Activated naive CD4-positive, alpha-beta T cell treated with anti-CD3 and anti-CD28 coated beads, Interleukin-2, amount 50 U/mL, for 24 hours (primary cell): ENCODE measurements at regions not wholly inside any gene's neighbourhood (a gene's known extent, or its start where the extent isn't known, plus 50 kb on each side); places are given as distances from the start of the nearest gene placed in this dataset.

Experiments
- H3K27ac Mint-ChIP-seq: one replicate; pipeline ENCODE4 v1.8.0; 2021; ENCODE audit warnings: mild to moderate bottlenecking, mixed read lengths
- H3K27me3 Mint-ChIP-seq: one replicate; pipeline ENCODE4 v1.8.0; 2021; ENCODE audit warnings: mixed read lengths
- H3K36me3 Mint-ChIP-seq: one replicate; pipeline ENCODE4 v1.8.0; 2021; ENCODE audit warnings: mixed read lengths
- H3K4me1 Mint-ChIP-seq: one replicate; pipeline ENCODE4 v1.8.0; 2021; ENCODE audit warnings: mixed read lengths
- H3K4me3 Mint-ChIP-seq: one replicate; pipeline ENCODE4 v1.8.0; 2021; ENCODE audit warnings: mild to moderate bottlenecking, mixed read lengths
- H3K9me3 Mint-ChIP-seq: one replicate; pipeline ENCODE4 v1.8.0; 2021; ENCODE audit warnings: mixed read lengths

- H3K27ac Mint-ChIP-seq: no peak overlapping the region
- no peak overlapping the region for H3K4me3 Mint-ChIP-seq
- no peaks in the 10 kb centered on the region for H3K4me1 Mint-ChIP-seq
- H3K36me3 Mint-ChIP-seq: no peaks in the 10 kb centered on the region
- H3K9me3 Mint-ChIP-seq: no peaks in the 10 kb centered on the region
- H3K27me3 Mint-ChIP-seq: no peaks in the 10 kb centered on the region
Measured at GRCh38 chr17:68704871-68705713, 103.9 kb upstream of the FAM20A start.

GRCh38 chr17:68701046-68701445 lies 99.9 kb upstream of the FAM20A start:
- H3K4me3 Mint-ChIP-seq: no peak overlapping the region
- peaks cover 1% of the 10 kb centered on the region for H3K27me3 Mint-ChIP-seq
- H3K36me3 Mint-ChIP-seq: no peaks in the 10 kb centered on the region
- H3K27ac Mint-ChIP-seq: no peak overlapping the region
- H3K9me3 Mint-ChIP-seq: no peaks in the 10 kb centered on the region
- no peaks in the 10 kb centered on the region for H3K4me1 Mint-ChIP-seq

GRCh38 chr17:68700421-68700820 lies 99.3 kb upstream of the FAM20A start:
- no peaks in the 10 kb centered on the region for H3K4me1 Mint-ChIP-seq
- no peak overlapping the region for H3K27ac Mint-ChIP-seq
- peaks cover 1% of the 10 kb centered on the region for H3K27me3 Mint-ChIP-seq
- H3K9me3 Mint-ChIP-seq: no peaks in the 10 kb centered on the region
- H3K4me3 Mint-ChIP-seq: no peak overlapping the region
- no peaks in the 10 kb centered on the region for H3K36me3 Mint-ChIP-seq

GRCh38 chr17:68699936-68700335 lies 98.8 kb upstream of the FAM20A start:
- Mint-ChIP-seq H3K27ac (no peak overlapping the region), H3K9me3 (no peaks in the 10 kb centered on the region), H3K27me3 (peaks cover 1% of the 10 kb centered on the region)

GRCh38 chr17:68698746-68699145 lies 97.6 kb upstream of the FAM20A start:
- Mint-ChIP-seq H3K4me3 (no peak overlapping the region), H3K27me3 (peaks cover 1% of the 10 kb centered on the region), H3K36me3 (no peaks in the 10 kb centered on the region), H3K9me3 (no peaks in the 10 kb centered on the region), H3K27ac (no peak overlapping the region), H3K4me1 (no peaks in the 10 kb centered on the region)

More at GRCh38 chr17:68699936-68700335, 98.8 kb upstream of the FAM20A start:
- no peaks in the 10 kb centered on the region for H3K36me3 Mint-ChIP-seq
- no peaks in the 10 kb centered on the region for H3K4me1 Mint-ChIP-seq
- H3K4me3 Mint-ChIP-seq: no peak overlapping the region

- Mint-ChIP-seq H3K27ac (no peak overlapping the region), H3K9me3 (no peaks in the 10 kb centered on the region), H3K27me3 (peaks cover 1% of the 10 kb centered on the region), H3K36me3 (no peaks in the 10 kb centered on the region), H3K4me1 (no peaks in the 10 kb centered on the region), H3K4me3 (no peak overlapping the region)
Measured at GRCh38 chr17:68697850-68698361, 96.7 kb upstream of the FAM20A start.

GRCh38 chr17:68695659-68696058 lies 94.5 kb upstream of the FAM20A start:
- no peaks in the 10 kb centered on the region for H3K9me3 Mint-ChIP-seq
- no peaks in the 10 kb centered on the region for H3K36me3 Mint-ChIP-seq
- H3K27ac Mint-ChIP-seq: no peak overlapping the region
- no peak overlapping the region for H3K4me3 Mint-ChIP-seq
- H3K27me3 Mint-ChIP-seq: peaks cover 3% of the 10 kb centered on the region
- H3K4me1 Mint-ChIP-seq: no peaks in the 10 kb centered on the region

GRCh38 chr17:68694791-68695485 lies 93.8 kb upstream of the FAM20A start:
- Mint-ChIP-seq H3K27me3 (peaks cover 3% of the 10 kb centered on the region), H3K9me3 (no peaks in the 10 kb centered on the region), H3K27ac (no peak overlapping the region), H3K4me1 (no peaks in the 10 kb centered on the region), H3K36me3 (no peaks in the 10 kb centered on the region), H3K4me3 (no peak overlapping the region)

- H3K27me3 Mint-ChIP-seq: peaks cover 3% of the 10 kb centered on the region
- H3K27ac Mint-ChIP-seq: no peak overlapping the region
- H3K4me1 Mint-ChIP-seq: no peaks in the 10 kb centered on the region
- H3K9me3 Mint-ChIP-seq: no peaks in the 10 kb centered on the region
- no peak overlapping the region for H3K4me3 Mint-ChIP-seq
- H3K36me3 Mint-ChIP-seq: no peaks in the 10 kb centered on the region
Measured at GRCh38 chr17:68693896-68694295, 92.7 kb upstream of the FAM20A start.

- H3K4me1 Mint-ChIP-seq: no peaks in the 10 kb centered on the region
- H3K4me3 Mint-ChIP-seq: no peak overlapping the region
- no peaks in the 10 kb centered on the region for H3K9me3 Mint-ChIP-seq
- H3K36me3 Mint-ChIP-seq: no peaks in the 10 kb centered on the region
- no peak overlapping the region for H3K27ac Mint-ChIP-seq
- peaks cover 1% of the 10 kb centered on the region for H3K27me3 Mint-ChIP-seq
Measured at GRCh38 chr17:68693466-68693865, 92.3 kb upstream of the FAM20A start.

- Mint-ChIP-seq H3K4me1 (no peaks in the 10 kb centered on the region), H3K27me3 (peaks cover 1% of the 10 kb centered on the region), H3K36me3 (no peaks in the 10 kb centered on the region), H3K9me3 (no peaks in the 10 kb centered on the region), H3K27ac (no peak overlapping the region), H3K4me3 (no peak overlapping the region)
Measured at GRCh38 chr17:68686108-68686988, 85.2 kb upstream of the FAM20A start.

GRCh38 chr17:68684949-68685357 lies 83.8 kb upstream of the FAM20A start:
- no peak overlapping the region for H3K27ac Mint-ChIP-seq
- no peaks in the 10 kb centered on the region for H3K4me1 Mint-ChIP-seq
- H3K4me3 Mint-ChIP-seq: no peak overlapping the region
- no peaks in the 10 kb centered on the region for H3K36me3 Mint-ChIP-seq
- no peaks in the 10 kb centered on the region for H3K9me3 Mint-ChIP-seq
- H3K27me3 Mint-ChIP-seq: peaks cover 2% of the 10 kb centered on the region

- Mint-ChIP-seq H3K4me3 (no peak overlapping the region), H3K36me3 (no peaks in the 10 kb centered on the region), H3K27ac (no peak overlapping the region), H3K9me3 (no peaks in the 10 kb centered on the region), H3K4me1 (no peaks in the 10 kb centered on the region), H3K27me3 (peaks cover 4% of the 10 kb centered on the region)
Measured at GRCh38 chr17:68682903-68683302, 81.7 kb upstream of the FAM20A start.

GRCh38 chr17:68679882-68680281 lies 78.7 kb upstream of the FAM20A start:
- no peaks in the 10 kb centered on the region for H3K36me3 Mint-ChIP-seq
- H3K27ac Mint-ChIP-seq: no peak overlapping the region
- no peak overlapping the region for H3K4me3 Mint-ChIP-seq
- no peaks in the 10 kb centered on the region for H3K4me1 Mint-ChIP-seq
- H3K27me3 Mint-ChIP-seq: peaks cover 16% of the 10 kb centered on the region
- no peaks in the 10 kb centered on the region for H3K9me3 Mint-ChIP-seq

- no peaks in the 10 kb centered on the region for H3K36me3 Mint-ChIP-seq
- no peaks in the 10 kb centered on the region for H3K4me1 Mint-ChIP-seq
- no peak overlapping the region for H3K27ac Mint-ChIP-seq
- H3K27me3 Mint-ChIP-seq: peaks cover 20% of the 10 kb centered on the region
- H3K4me3 Mint-ChIP-seq: no peak overlapping the region
- no peaks in the 10 kb centered on the region for H3K9me3 Mint-ChIP-seq
Measured at GRCh38 chr17:68676856-68677255, 75.7 kb upstream of the FAM20A start.
